C4-2B (cell line): ENCODE measurements at regions not wholly inside any gene's neighbourhood (a gene's known extent, or its start where the extent isn't known, plus 50 kb on each side); places are given as distances from the start of the nearest gene placed in this dataset.
"Not testable (repeated sequence)": the region's sequence is repeated elsewhere in the genome, so short reads cannot be mapped to it uniquely, and the experiment has no call there.

ENCODE experiments used
- H3K27ac ChIP-seq: fragments of 450-650 bp; 2 replicates; pipeline ENCODE4 v1.5.1; 2017
- CTCF ChIP-seq: fragments of 450-650 bp; conservative IDR thresholded peaks from 2 replicates; pipeline ENCODE4 v1.5.1; 2017; ENCODE audit warnings: mild to moderate bottlenecking
- ZFX ChIP-seq: fragments of 450-650 bp; IDR thresholded peaks from 2 replicates; pipeline ENCODE4 v1.6.1; 2017

- TF ChIP-seq ZFX (no peak), CTCF (no peak)
- no peak overlapping the region for H3K27ac ChIP-seq
Observed at GRCh38 chr20:53825282-53825681, 231.6 kb upstream of the ZNF217 start.

GRCh38 chr20:53824779-53825178 is 231.1 kb upstream of the ZNF217 start:
- TF ChIP-seq ZFX (no peak), CTCF (no peak)
- H3K27ac ChIP-seq, result no peak overlapping the region

GRCh38 chr20:53823121-53823764 is 229.6 kb upstream of the ZNF217 start:
- no peak overlapping the region for H3K27ac ChIP-seq
- TF ChIP-seq ZFX (no peak), CTCF (no peak)

- H3K27ac ChIP-seq, result no peak overlapping the region
- TF ChIP-seq ZFX, result no peak
- no peak for TF ChIP-seq CTCF
Observed at GRCh38 chr20:53822534-53822933, 228.9 kb upstream of the ZNF217 start.

GRCh38 chr20:53819973-53820451 is 226.4 kb upstream of the ZNF217 start:
- H3K27ac ChIP-seq, result no peak overlapping the region

GRCh38 chr20:53818457-53819177 is 225.0 kb upstream of the ZNF217 start:
- TF ChIP-seq ZFX (no peak), CTCF (no peak)
- no peak overlapping the region for H3K27ac ChIP-seq

More at GRCh38 chr20:53819973-53820451, 226.4 kb upstream of the ZNF217 start:
- TF ChIP-seq ZFX (no peak), CTCF (no peak)

- not testable (repeated sequence) for H3K27ac ChIP-seq
Observed at GRCh38 chr20:53817513-53817912, 223.9 kb upstream of the ZNF217 start.
